ENCODE measurements at regions not wholly inside any gene's neighbourhood (a gene's known extent, or its start where the extent isn't known, plus 50 kb on each side); places are given as distances from the start of the nearest gene placed in this dataset.

DNA sequence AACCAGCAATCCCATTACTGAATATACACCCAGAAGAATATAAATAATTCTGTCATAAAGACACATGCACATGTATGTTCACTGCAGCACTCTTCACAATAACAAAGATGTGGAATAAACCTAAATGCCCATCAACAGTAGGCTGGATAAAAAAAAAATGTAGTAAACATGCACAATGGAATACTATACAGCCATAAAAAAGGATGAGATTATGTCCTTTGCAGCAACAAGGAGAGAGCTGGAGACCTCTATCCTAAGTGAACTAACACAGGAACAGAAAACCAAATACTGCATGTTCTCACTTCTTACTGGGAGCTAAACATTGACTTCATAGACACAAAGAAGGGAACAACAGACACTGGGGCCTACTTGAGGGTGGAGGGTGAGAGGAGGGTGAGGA lies 2067.7 kb downstream of the ARAP2 start:
- POLR2A ChIA-PET, result no interaction called here
- no TSS peak for BruUV-seq (replicated peaks)
- Mint-ChIP-seq H3K9me3 (ENCODE audit: unreplicated experiment) (peaks cover 7% of the 10 kb centered on the region), H3K4me1 (ENCODE audit: insufficient read depth, unreplicated experiment) (peaks cover 10% of the 10 kb centered on the region), H3K36me3 (ENCODE audit: insufficient read depth, unreplicated experiment) (no peaks in the 10 kb centered on the region), H3K27me3 (ENCODE audit: insufficient read depth, unreplicated experiment) (no peaks in the 10 kb centered on the region), H3K27ac (ENCODE audit: low read depth, unreplicated experiment) (no peak overlapping the region), H3K4me3 (ENCODE audit: unreplicated experiment) (no peak overlapping the region)
- CTCF ChIA-PET, result no interaction called here
- intact Hi-C loops (cut with micrococcal nuclease), result no loop called here
- TF ChIP-seq, protein P1, sequence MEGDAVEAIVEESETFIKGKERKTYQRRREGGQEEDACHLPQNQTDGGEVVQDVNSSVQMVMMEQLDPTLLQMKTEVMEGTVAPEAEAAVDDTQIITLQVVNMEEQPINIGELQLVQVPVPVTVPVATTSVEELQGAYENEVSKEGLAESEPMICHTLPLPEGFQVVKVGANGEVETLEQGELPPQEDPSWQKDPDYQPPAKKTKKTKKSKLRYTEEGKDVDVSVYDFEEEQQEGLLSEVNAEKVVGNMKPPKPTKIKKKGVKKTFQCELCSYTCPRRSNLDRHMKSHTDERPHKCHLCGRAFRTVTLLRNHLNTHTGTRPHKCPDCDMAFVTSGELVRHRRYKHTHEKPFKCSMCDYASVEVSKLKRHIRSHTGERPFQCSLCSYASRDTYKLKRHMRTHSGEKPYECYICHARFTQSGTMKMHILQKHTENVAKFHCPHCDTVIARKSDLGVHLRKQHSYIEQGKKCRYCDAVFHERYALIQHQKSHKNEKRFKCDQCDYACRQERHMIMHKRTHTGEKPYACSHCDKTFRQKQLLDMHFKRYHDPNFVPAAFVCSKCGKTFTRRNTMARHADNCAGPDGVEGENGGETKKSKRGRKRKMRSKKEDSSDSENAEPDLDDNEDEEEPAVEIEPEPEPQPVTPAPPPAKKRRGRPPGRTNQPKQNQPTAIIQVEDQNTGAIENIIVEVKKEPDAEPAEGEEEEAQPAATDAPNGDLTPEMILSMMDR (IDR thresholded peaks at IDR 0.05; ENCODE audit: unreplicated experiment), result no peak
- no peak for DNase-seq (ENCODE audit: unreplicated experiment)

DNA sequence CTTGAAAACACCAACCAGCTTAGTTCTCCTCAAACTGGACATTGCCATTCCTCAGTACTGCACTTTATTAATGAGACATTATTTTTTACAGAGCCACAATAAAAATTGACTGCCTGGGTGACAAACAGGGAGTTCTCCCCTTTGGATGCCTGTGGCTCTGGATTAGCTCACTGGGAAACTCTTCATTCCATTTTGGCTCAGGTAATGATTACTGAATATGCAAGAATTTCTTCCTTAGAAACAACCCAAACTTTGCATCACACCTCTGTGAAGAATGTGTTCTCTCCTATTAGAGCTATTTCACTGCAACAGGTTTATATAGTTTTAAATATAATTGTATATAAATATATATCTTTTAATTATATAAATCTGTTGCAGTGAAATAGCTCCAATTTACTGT lies 2065.8 kb downstream of the ARAP2 start:
- Mint-ChIP-seq H3K27ac (ENCODE audit: low read depth, unreplicated experiment) (no peak overlapping the region), H3K9me3 (ENCODE audit: unreplicated experiment) (peaks cover 7% of the 10 kb centered on the region), H3K36me3 (ENCODE audit: insufficient read depth, unreplicated experiment) (no peaks in the 10 kb centered on the region), H3K4me3 (ENCODE audit: unreplicated experiment) (no peak overlapping the region), H3K4me1 (ENCODE audit: insufficient read depth, unreplicated experiment) (peaks cover 27% of the 10 kb centered on the region), H3K27me3 (ENCODE audit: insufficient read depth, unreplicated experiment) (no peaks in the 10 kb centered on the region)
- ChIA-PET POLR2A (interaction anchor here (0.8 kb wide), 1 partner anchor 11 kb away, joined by 3 read pairs; no protein-coding TSS in a partner anchor), CTCF (interaction anchor here (0.6 to 0.8 kb wide), 2 partner anchors 22 to 450 kb away, joined by 3 read pairs; no protein-coding TSS in a partner anchor)
- TF ChIP-seq, protein P1 (IDR thresholded peaks at IDR 0.05; ENCODE audit: unreplicated experiment), result no peak
- no TSS peak for BruUV-seq (replicated peaks)
- DNase-seq (ENCODE audit: unreplicated experiment), result no peak
- intact Hi-C loops (cut with micrococcal nuclease), result no loop called here

DNA sequence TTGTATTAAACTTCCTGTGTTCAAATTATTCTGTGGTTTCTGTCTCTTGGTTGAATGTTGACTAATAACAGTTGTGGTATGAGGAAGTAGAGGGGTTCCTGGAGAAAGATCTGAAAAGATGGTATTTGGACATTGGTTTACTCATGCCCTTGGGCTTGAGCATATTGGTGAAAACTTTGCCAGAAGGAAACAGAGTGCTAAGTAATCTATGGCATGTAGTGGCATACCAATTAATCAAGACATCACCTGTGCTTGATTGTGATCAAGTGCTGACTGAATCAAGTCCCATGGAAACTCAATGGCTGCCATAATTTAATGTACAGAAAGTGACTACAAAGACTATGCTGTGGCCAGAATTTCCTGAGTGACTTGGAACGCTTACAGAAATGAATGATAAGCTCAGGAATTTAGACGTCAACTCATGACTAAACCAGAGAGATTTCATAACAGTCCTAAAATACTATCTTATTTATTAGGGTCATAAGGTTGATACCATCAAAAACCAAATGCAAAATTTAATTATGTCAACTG lies 2062.9 kb downstream of the ARAP2 start:
- no TSS peak for BruUV-seq (replicated peaks)
- Mint-ChIP-seq H3K4me3 (ENCODE audit: unreplicated experiment) (peak overlapping the region; percentile 55), H3K36me3 (ENCODE audit: insufficient read depth, unreplicated experiment) (no peaks in the 10 kb centered on the region), H3K4me1 (ENCODE audit: insufficient read depth, unreplicated experiment) (peaks cover 27% of the 10 kb centered on the region), H3K27ac (ENCODE audit: low read depth, unreplicated experiment) (peak overlapping the region; percentile 81), H3K9me3 (ENCODE audit: unreplicated experiment) (no peaks in the 10 kb centered on the region), H3K27me3 (ENCODE audit: insufficient read depth, unreplicated experiment) (no peaks in the 10 kb centered on the region)
- intact Hi-C loops (cut with micrococcal nuclease), result no loop called here
- DNase-seq (ENCODE audit: unreplicated experiment), result peak; percentile 75
- POLR2A ChIA-PET, result interaction anchor here (0.6 to 1.8 kb wide), 3 partner anchors 8 to 1058 kb away, joined by 3 read pairs; no protein-coding TSS in a partner anchor
- CTCF ChIA-PET, result interaction anchor here (0.7 kb wide), 1 partner anchor 14 kb away, joined by 3 read pairs; no protein-coding TSS in a partner anchor
- TF ChIP-seq, protein P1 (IDR thresholded peaks at IDR 0.05; ENCODE audit: unreplicated experiment), result no peak

DNA sequence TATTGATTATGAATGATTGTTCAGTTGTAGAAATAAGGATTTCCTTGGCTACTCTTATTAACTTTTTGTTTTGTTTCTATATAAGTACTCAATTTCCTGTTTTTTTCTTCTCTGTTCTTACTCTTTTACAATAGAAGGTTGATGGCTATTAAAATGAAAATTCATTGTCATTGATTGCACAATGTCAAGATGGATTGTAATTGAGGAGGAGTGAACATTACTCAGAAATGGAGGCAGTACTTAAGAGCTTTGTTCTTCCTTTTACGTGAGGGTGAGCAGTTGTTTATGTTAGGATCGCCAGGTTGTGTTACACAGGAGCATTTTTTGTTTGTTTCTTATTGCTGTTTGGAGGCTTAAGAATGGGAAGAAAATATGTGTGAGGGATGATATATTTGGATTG lies 2062.4 kb downstream of the ARAP2 start:
- peak; percentile 62 for DNase-seq (ENCODE audit: unreplicated experiment)
- Mint-ChIP-seq H3K27me3 (ENCODE audit: insufficient read depth, unreplicated experiment) (no peaks in the 10 kb centered on the region), H3K36me3 (ENCODE audit: insufficient read depth, unreplicated experiment) (no peaks in the 10 kb centered on the region), H3K4me1 (ENCODE audit: insufficient read depth, unreplicated experiment) (peaks cover 27% of the 10 kb centered on the region), H3K9me3 (ENCODE audit: unreplicated experiment) (no peaks in the 10 kb centered on the region), H3K4me3 (ENCODE audit: unreplicated experiment) (peak overlapping the region; percentile 55), H3K27ac (ENCODE audit: low read depth, unreplicated experiment) (peak overlapping the region; percentile 81)
- intact Hi-C loops (cut with micrococcal nuclease), result no loop called here
- TF ChIP-seq, protein P1 (IDR thresholded peaks at IDR 0.05; ENCODE audit: unreplicated experiment), result no peak
- POLR2A ChIA-PET, result interaction anchor here (0.6 to 1.8 kb wide), 5 partner anchors 9 to 1058 kb away, joined by 3 to 6 read pairs (median 3); no protein-coding TSS in a partner anchor
- no TSS peak for BruUV-seq (replicated peaks)
- CTCF ChIA-PET, result no interaction called here

All from MCF 10A (cell line).